GM18858 (cell line): ENCODE measurements at regions not wholly inside any gene's neighbourhood (a gene's known extent, or its start where the extent isn't known, plus 50 kb on each side); places are given as distances from the start of the nearest gene placed in this dataset.

ENCODE experiments used
- ATAC-seq: cut with Tn5 transposase; IDR thresholded peaks from one replicate; pipeline ENCODE4 v1.9.1; 2021; ENCODE audit not compliant: unreplicated experiment

- no peak for ATAC-seq
Measured at GRCh38 chr12:66903782-66904396, 225.0 kb upstream of the GRIP1 start.

GRCh38 chr12:66905201-66905600, 226.3 kb upstream of the GRIP1 start:
- no peak for ATAC-seq

- ATAC-seq, result no peak
Measured at GRCh38 chr12:66910366-66910974, 231.6 kb upstream of the GRIP1 start.

GRCh38 chr12:66915306-66915904, 236.5 kb upstream of the GRIP1 start:
- ATAC-seq, result no peak

- no peak for ATAC-seq
Measured at GRCh38 chr12:66916189-66916588, 237.3 kb upstream of the GRIP1 start.

- no peak for ATAC-seq
Measured at GRCh38 chr12:66919466-66919865, 240.6 kb upstream of the GRIP1 start.

GRCh38 chr12:66920205-66920604, 241.3 kb upstream of the GRIP1 start:
- ATAC-seq, result no peak

GRCh38 chr12:66921151-66921550, 242.3 kb upstream of the GRIP1 start:
- ATAC-seq, result no peak

- no peak for ATAC-seq
Measured at GRCh38 chr12:66925083-66925482, 246.2 kb upstream of the GRIP1 start.

GRCh38 chr12:66929121-66929520, 250.2 kb upstream of the GRIP1 start:
- no peak for ATAC-seq

GRCh38 chr12:66931091-66931490, 252.2 kb upstream of the GRIP1 start:
- no peak for ATAC-seq

- no peak for ATAC-seq
Measured at GRCh38 chr12:66932126-66932525, 253.2 kb upstream of the GRIP1 start.

- ATAC-seq, result no peak
Measured at GRCh38 chr12:66934302-66935062, 255.6 kb upstream of the GRIP1 start.

GRCh38 chr12:66941150-66941549, 262.3 kb upstream of the GRIP1 start:
- no peak for ATAC-seq

GRCh38 chr12:66942741-66943465, 264.0 kb upstream of the GRIP1 start:
- no peak for ATAC-seq

GRCh38 chr12:66944365-66944764, 265.5 kb upstream of the GRIP1 start:
- no peak for ATAC-seq

- no peak for ATAC-seq
Measured at GRCh38 chr12:66945189-66945817, 266.4 kb upstream of the GRIP1 start.

GRCh38 chr12:66947119-66947518, 268.2 kb upstream of the GRIP1 start:
- no peak for ATAC-seq

GRCh38 chr12:66952668-66953067, 273.8 kb upstream of the GRIP1 start:
- ATAC-seq, result no peak

GRCh38 chr12:66956300-66956699, 277.4 kb upstream of the GRIP1 start:
- ATAC-seq, result no peak

- ATAC-seq, result no peak
Measured at GRCh38 chr12:66959276-66959675, 280.4 kb upstream of the GRIP1 start.
